22Rv1 (cell line): ENCODE measurements at regions not wholly inside any gene's neighbourhood (a gene's known extent, or its start where the extent isn't known, plus 50 kb on each side); places are given as distances from the start of the nearest gene placed in this dataset.

Experiments used
- ZFX ChIP-seq: fragments of 450-650 bp; IDR thresholded peaks from 2 replicates; pipeline ENCODE4 v1.6.1; 2017; ENCODE audit warnings: antibody characterized with exemption, borderline replicate concordance
- TF ChIP-seq, protein P1 (sequence below): fragments of 450-650 bp; IDR thresholded peaks from 2 replicates; pipeline ENCODE4 v1.5.1; 2017; ENCODE audit warnings: mild to moderate bottlenecking

DNA sequence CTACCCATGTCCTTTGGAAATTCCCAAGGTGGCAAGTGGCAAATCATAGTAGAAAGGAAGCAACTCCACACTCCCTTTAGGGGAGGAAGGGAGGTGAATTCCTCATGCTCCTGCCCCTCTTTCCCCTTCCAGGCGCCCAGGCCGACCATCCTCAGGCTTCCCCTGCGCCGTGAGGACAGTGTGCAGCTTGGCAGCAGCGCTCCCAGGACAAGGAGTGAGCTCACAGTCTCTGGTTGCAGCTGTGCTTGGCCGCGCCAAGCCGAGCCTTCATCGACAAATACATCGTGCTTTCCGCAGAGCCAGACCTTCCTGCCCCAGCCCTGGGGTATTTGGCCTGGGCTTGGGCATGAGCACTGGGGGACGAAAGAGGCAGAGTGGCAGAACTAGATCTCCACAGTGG is 112.6 kb downstream of the ENGASE start:
- TF ChIP-seq, protein P1, sequence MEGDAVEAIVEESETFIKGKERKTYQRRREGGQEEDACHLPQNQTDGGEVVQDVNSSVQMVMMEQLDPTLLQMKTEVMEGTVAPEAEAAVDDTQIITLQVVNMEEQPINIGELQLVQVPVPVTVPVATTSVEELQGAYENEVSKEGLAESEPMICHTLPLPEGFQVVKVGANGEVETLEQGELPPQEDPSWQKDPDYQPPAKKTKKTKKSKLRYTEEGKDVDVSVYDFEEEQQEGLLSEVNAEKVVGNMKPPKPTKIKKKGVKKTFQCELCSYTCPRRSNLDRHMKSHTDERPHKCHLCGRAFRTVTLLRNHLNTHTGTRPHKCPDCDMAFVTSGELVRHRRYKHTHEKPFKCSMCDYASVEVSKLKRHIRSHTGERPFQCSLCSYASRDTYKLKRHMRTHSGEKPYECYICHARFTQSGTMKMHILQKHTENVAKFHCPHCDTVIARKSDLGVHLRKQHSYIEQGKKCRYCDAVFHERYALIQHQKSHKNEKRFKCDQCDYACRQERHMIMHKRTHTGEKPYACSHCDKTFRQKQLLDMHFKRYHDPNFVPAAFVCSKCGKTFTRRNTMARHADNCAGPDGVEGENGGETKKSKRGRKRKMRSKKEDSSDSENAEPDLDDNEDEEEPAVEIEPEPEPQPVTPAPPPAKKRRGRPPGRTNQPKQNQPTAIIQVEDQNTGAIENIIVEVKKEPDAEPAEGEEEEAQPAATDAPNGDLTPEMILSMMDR = no peak
- TF ChIP-seq ZFX = no peak
